Astrocyte (in vitro differentiated cells and primary cell): ENCODE measurements at regions not wholly inside any gene's neighbourhood (a gene's known extent, or its start where the extent isn't known, plus 50 kb on each side); places are given as distances from the start of the nearest gene placed in this dataset.
A peak's percentile ranks its signal among the peaks of the same experiment; 100 is the strongest.

Experiments used
- DNase-seq: peaks from one replicate; pipeline ENCODE4 v3.0.0-alpha.2; 2010; ENCODE audit warnings: low read depth
- FAIRE-seq: peaks from 2 replicates; lab custom pipeline; 2011; peaks lifted over from hg19 to GRCh38; lab: Jason Lieb, UNC
- H2AFZ ChIP-seq: 2 replicates; pipeline ENCODE4 v1.6.0; 2012; ENCODE audit warnings: low read depth, low read length, inconsistent platforms
- H3K27ac ChIP-seq: 2 replicates; pipeline ENCODE4 v1.5.1; 2011; ENCODE audit warnings: low read depth, low read length, inconsistent platforms
- H3K27me3 ChIP-seq: 2 replicates; pipeline ENCODE4 v1.6.0; 2011; ENCODE audit warnings: low read length, inconsistent platforms; ENCODE audit not compliant: insufficient read depth
- H3K36me3 ChIP-seq: 2 replicates; pipeline ENCODE4 v1.5.1; 2011; ENCODE audit warnings: low read length, inconsistent platforms; ENCODE audit not compliant: insufficient read depth
- H3K4me1 ChIP-seq: 2 replicates; pipeline ENCODE4 v1.5.1; 2011; ENCODE audit warnings: low read length, inconsistent platforms; ENCODE audit not compliant: insufficient read depth
- H3K4me2 ChIP-seq: 2 replicates; pipeline ENCODE4 v1.6.0; 2012; ENCODE audit warnings: low read length, inconsistent platforms
- H3K4me3 ChIP-seq: 2 replicates; pipeline ENCODE4 v1.5.1; 2011; ENCODE audit warnings: low read depth, mild to moderate bottlenecking, low read length, inconsistent platforms; ENCODE audit not compliant: insufficient read depth
- H3K79me2 ChIP-seq: 2 replicates; pipeline ENCODE4 v1.6.0; 2012; ENCODE audit warnings: mild to moderate bottlenecking, low read length, inconsistent platforms; ENCODE audit not compliant: insufficient read depth
- H3K9ac ChIP-seq: 2 replicates; pipeline ENCODE4 v1.6.0; 2012; ENCODE audit warnings: mild to moderate bottlenecking, low read length, inconsistent platforms
- H3K9me3 ChIP-seq: 2 replicates; pipeline ENCODE4 v1.5.1; 2012; ENCODE audit warnings: low read depth, mild to moderate bottlenecking, low read length, inconsistent platforms; ENCODE audit not compliant: insufficient read depth
- H4K20me1 ChIP-seq: 2 replicates; pipeline ENCODE4 v1.6.0; 2012; ENCODE audit warnings: low read length, inconsistent platforms; ENCODE audit not compliant: insufficient read depth
- H3K27ac Mint-ChIP-seq: one replicate; pipeline ENCODE4 v1.8.0; 2021; ENCODE audit warnings: mild to moderate bottlenecking, mixed read lengths; ENCODE audit not compliant: unreplicated experiment
- H3K27me3 Mint-ChIP-seq: one replicate; pipeline ENCODE4 v1.8.0; 2021; ENCODE audit warnings: low read depth, mixed read lengths; ENCODE audit not compliant: unreplicated experiment
- H3K36me3 Mint-ChIP-seq: one replicate; pipeline ENCODE4 v1.8.0; 2021; ENCODE audit warnings: low read depth, mixed read lengths; ENCODE audit not compliant: unreplicated experiment
- H3K4me1 Mint-ChIP-seq: one replicate; pipeline ENCODE4 v1.8.0; 2021; ENCODE audit warnings: low read depth, mixed read lengths; ENCODE audit not compliant: unreplicated experiment
- H3K4me3 Mint-ChIP-seq: one replicate; pipeline ENCODE4 v1.8.0; 2021; ENCODE audit warnings: mild to moderate bottlenecking, moderate library complexity, mixed read lengths; ENCODE audit not compliant: unreplicated experiment
- H3K9me3 Mint-ChIP-seq: one replicate; pipeline ENCODE4 v1.8.0; 2021; ENCODE audit warnings: mild to moderate bottlenecking, mixed read lengths; ENCODE audit not compliant: unreplicated experiment
- CTCF ChIP-seq: IDR thresholded peaks from 2 replicates; pipeline ENCODE4 v1.5.1; 2011; ENCODE audit warnings: low read depth, mild to moderate bottlenecking, inconsistent platforms, low read length, moderate library complexity; ENCODE audit not compliant: insufficient read depth
- EZH2 ChIP-seq: IDR thresholded peaks from 2 replicates; pipeline ENCODE4 v1.6.1; 2012; ENCODE audit warnings: mild to moderate bottlenecking, low read length, inconsistent platforms; ENCODE audit not compliant: insufficient read depth

GRCh38 chr21:17386498-17386897 lies 126.3 kb upstream of the CXADR start:
- DNase-seq (no peak), FAIRE-seq (no peak)
- Histone ChIP-seq H4K20me1 (no peaks in the 10 kb centered on the region), H3K27ac (no peak overlapping the region), H3K36me3 (no peaks in the 10 kb centered on the region), H3K4me3 (no peak overlapping the region), H3K9me3 (no peaks in the 10 kb centered on the region), H3K4me2 (no peak overlapping the region), H3K27me3 (peaks cover 3% of the 10 kb centered on the region), H2AFZ (no peak overlapping the region), H3K4me1 (no peaks in the 10 kb centered on the region), H3K9ac (no peak overlapping the region), H3K79me2 (no peaks in the 10 kb centered on the region)
- Mint-ChIP-seq H3K4me3 (no peak overlapping the region), H3K36me3 (no peaks in the 10 kb centered on the region), H3K9me3 (peaks cover 7% of the 10 kb centered on the region), H3K27me3 (no peaks in the 10 kb centered on the region), H3K4me1 (no peaks in the 10 kb centered on the region), H3K27ac (peak overlapping the region; percentile 51)
- TF ChIP-seq CTCF (no peak), EZH2 (no peak)

DNA sequence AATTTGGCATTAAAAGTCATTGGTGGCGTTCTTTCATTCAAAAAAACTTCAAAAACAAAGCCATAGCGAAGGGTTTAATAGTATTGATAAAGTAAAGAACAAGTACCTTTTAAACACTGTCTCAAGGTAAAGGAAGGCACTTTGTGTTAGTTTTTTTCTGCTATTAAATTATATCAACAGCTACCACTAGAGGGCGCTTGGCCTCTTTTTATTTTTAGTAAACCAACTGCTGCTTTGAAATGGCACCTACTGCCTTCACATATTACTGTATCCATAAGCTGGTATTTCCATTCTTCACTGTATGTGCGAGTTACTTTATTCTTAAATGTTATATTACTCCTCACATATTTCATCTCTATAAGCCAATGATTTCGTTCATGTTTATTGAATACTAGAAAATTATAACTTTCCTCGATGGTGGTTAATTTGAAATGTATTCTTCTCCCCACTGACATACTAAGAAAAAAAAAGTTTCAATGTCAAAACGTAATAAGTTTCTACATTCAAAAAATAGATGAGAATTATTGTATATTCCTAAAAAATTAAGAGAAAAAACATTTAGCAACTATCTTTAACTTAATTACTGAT lies 125.7 kb upstream of the CXADR start:
- peaks cover 3% of the 10 kb centered on the region for H3K27me3 ChIP-seq
- H4K20me1 ChIP-seq: no peaks in the 10 kb centered on the region
- no peaks in the 10 kb centered on the region for H3K79me2 ChIP-seq
- no peak overlapping the region for H3K4me3 Mint-ChIP-seq
- H3K9me3 ChIP-seq: no peaks in the 10 kb centered on the region
- no peak overlapping the region for H3K9ac ChIP-seq
- peak; percentile 14 for DNase-seq
- H2AFZ ChIP-seq: no peak overlapping the region
- TF ChIP-seq EZH2 (no peak), CTCF (peak; percentile 67)
- H3K36me3 Mint-ChIP-seq: no peaks in the 10 kb centered on the region
- H3K4me3 ChIP-seq: no peak overlapping the region
- H3K36me3 ChIP-seq: no peaks in the 10 kb centered on the region
- H3K27ac ChIP-seq: no peak overlapping the region
- H3K4me1 Mint-ChIP-seq: no peaks in the 10 kb centered on the region
- peaks cover 7% of the 10 kb centered on the region for H3K9me3 Mint-ChIP-seq
- H3K27me3 Mint-ChIP-seq: no peaks in the 10 kb centered on the region
- FAIRE-seq: no peak
- H3K27ac Mint-ChIP-seq: no peak overlapping the region
- H3K4me2 ChIP-seq: no peak overlapping the region
- H3K4me1 ChIP-seq: no peaks in the 10 kb centered on the region

GRCh38 chr21:17388226-17388625 lies 124.6 kb upstream of the CXADR start:
- H2AFZ ChIP-seq: no peak overlapping the region
- H3K4me1 Mint-ChIP-seq: no peaks in the 10 kb centered on the region

More at GRCh38 chr21:17388226-17388625, 124.6 kb upstream of the CXADR start:
- FAIRE-seq (no peak), DNase-seq (no peak)
- Histone ChIP-seq H3K4me1 (no peaks in the 10 kb centered on the region), H3K4me3 (no peak overlapping the region), H3K36me3 (no peaks in the 10 kb centered on the region), H4K20me1 (no peaks in the 10 kb centered on the region), H3K27ac (no peak overlapping the region), H3K27me3 (peaks cover 3% of the 10 kb centered on the region), H3K4me2 (no peak overlapping the region), H3K79me2 (no peaks in the 10 kb centered on the region), H3K9ac (no peak overlapping the region), H3K9me3 (no peaks in the 10 kb centered on the region)
- TF ChIP-seq EZH2 (no peak), CTCF (no peak)
- H3K36me3 Mint-ChIP-seq: no peaks in the 10 kb centered on the region
- H3K9me3 Mint-ChIP-seq: peaks cover 1% of the 10 kb centered on the region
- no peak overlapping the region for H3K27ac Mint-ChIP-seq
- H3K27me3 Mint-ChIP-seq: no peaks in the 10 kb centered on the region
- no peak overlapping the region for H3K4me3 Mint-ChIP-seq
